HG02610 (cell line): ENCODE measurements at regions not wholly inside any gene's neighbourhood (a gene's known extent, or its start where the extent isn't known, plus 50 kb on each side); places are given as distances from the start of the nearest gene placed in this dataset.

Experiments
- ATAC-seq: cut with Tn5 transposase; IDR thresholded peaks from one replicate; pipeline ENCODE4 v1.9.1; 2021; ENCODE audit warnings: mild to moderate bottlenecking, moderate library complexity; ENCODE audit not compliant: unreplicated experiment

GRCh38 chr1:209380420-209380819 lies 203.1 kb upstream of the CAMK1G start:
- no peak for ATAC-seq

- no peak for ATAC-seq
Measured at GRCh38 chr1:209382231-209383100, 201.0 kb upstream of the CAMK1G start.

GRCh38 chr1:209383422-209383821 lies 200.1 kb upstream of the CAMK1G start:
- ATAC-seq: no peak

DNA sequence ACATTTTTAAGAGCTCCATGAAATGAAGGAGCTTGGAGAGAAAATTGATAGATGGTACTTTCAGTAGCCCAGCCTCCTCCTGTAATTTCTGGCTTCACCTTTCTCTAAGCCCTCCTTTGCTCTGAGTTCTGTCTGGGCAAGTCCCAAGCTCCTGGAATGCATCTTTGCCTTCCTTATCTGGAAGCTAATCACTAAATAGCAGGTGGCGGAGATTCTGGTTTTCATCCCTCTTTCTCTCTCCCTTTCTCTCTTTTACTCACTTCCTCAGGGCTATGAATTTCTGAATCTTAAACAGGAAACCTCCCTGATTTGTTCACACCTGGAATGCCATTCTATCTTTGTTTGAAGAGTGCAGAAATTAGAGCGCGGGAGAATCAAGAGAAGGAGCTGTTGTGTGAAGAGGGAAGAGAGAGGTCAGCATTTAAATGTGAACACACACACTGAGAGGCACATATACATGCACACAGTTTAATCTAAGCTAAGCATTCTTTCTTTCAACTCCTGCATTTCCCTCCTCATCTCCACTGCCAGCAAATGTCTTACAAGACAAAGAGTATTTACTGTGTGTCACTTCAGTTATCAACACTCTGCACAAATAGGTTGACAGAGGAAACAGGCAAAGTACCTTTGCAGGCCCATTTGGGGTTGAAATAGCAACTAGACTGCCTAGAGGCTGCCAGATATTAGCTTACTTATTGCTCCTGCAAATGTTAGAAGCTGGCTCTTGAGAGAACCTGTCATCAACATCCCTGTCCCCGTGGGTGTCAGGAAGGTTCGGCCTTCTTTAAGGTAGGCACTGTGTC lies 199.4 kb upstream of the CAMK1G start:
- ATAC-seq: no peak

DNA sequence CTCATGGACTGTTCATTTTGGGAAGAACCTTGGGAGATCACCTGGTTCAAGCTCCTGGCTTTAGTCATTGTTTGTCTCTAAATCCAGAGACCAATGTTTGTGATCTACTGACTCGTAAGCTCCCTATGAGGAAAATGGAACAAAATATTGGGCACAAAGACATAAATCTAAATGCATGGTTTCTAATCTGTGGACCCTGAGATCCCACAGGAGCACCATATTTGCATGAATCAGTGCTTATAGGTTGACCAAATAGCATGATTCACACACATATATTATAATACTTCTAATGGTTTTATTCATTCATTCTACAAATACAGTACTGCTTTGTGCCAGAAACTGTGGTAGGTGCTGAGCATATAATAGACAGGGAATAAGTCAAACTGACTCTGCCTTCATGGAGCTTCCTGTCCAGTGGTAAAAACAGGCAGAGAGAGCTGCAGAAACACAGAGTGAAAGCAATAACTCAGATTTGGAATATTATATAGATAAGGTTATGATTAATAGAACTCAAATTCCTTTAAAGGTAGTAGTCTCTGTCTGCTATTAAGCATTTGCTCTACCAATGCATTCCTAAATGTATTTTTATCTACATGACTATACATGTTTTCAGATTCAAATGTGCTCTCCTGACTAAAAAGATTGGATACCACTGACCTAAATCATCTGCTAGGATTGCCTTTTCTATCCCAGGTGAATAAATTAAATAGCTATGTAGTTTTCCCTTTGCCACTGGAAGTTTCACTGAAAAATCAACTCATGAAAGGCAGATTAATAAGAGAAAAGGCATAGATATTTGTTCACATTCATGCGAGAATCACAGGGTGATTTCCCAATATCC lies 198.6 kb upstream of the CAMK1G start:
- ATAC-seq: no peak

GRCh38 chr1:209386156-209386555 lies 197.4 kb upstream of the CAMK1G start:
- ATAC-seq: no peak

- no peak for ATAC-seq
Measured at GRCh38 chr1:209387271-209387968, 196.1 kb upstream of the CAMK1G start.

DNA sequence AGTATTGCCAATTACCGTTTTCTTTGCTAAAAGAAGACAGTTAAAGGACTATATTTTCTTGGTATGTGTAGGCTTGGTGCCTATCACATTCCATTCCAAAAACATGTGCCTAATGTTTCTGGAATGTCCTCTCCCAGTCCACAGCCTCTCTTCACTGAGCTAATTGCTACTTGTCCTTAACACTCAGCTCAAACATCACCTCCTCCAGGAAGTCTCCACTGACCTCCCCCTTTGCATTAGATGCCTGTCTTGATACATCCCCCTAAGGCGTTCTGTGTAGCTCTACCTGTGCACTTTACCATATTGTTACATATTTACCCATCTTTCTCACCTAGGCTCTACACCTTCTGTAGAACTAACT lies 195.6 kb upstream of the CAMK1G start:
- no peak for ATAC-seq

GRCh38 chr1:209388358-209388757 lies 195.2 kb upstream of the CAMK1G start:
- no peak for ATAC-seq

DNA sequence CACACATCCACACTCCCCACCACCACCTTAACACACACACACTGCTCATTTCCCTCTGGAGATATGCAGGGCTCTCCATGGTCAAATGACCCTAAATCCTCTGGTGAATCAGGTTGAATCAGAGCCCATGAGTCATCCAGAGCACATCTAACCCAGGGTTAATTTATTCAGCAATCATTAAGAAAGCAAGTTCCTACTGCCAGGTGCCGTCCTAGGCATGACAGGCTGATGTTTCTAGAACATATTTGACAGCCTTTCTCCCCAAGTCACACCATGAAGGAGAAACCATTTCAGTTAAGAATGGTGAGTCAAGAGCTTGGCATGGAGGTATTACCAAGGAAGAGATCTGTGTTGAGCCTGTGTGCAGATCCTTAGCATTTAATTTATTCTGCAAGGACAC lies 194.3 kb upstream of the CAMK1G start:
- ATAC-seq: no peak

- no peak for ATAC-seq
Measured at GRCh38 chr1:209389975-209390374, 193.5 kb upstream of the CAMK1G start.

DNA sequence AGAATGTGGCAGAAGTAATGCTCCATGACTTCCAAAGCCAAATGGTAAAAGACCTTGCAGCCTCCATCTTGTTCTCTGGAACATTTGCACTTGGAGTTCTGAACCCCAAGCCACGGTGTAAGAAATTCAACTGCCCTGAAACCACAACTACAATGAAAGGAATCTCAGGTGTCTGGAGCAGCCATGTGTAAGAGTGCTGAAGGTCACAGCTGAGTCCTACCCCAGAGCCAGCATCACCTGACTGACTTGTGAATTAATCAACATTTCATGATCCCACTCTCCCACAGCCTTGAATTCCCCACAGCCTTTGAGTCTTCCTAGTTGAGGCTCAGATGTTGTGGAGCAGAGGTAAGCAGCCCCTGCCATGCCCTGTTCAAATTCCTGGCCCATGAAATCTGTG lies 192.8 kb upstream of the CAMK1G start:
- no peak for ATAC-seq

DNA sequence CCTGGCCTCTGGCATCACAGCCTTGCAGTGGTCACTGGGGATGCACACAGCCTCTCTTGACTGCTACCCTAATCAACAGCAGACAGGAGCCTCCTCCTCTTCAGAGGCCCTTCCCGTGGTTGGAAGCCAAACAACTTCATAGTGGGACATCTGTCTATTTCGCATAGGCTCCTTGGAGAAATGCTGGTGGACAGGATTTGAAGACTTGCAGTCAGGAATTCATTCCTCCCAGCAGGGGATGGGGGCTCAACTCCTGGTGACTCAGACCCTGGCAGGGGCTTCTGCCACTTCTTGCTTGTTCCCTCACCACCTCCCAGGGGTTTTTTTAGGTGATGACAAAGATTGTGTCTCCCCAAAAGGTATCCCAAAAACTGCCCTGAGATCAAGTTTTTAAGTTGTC lies 191.7 kb upstream of the CAMK1G start:
- no peak for ATAC-seq

DNA sequence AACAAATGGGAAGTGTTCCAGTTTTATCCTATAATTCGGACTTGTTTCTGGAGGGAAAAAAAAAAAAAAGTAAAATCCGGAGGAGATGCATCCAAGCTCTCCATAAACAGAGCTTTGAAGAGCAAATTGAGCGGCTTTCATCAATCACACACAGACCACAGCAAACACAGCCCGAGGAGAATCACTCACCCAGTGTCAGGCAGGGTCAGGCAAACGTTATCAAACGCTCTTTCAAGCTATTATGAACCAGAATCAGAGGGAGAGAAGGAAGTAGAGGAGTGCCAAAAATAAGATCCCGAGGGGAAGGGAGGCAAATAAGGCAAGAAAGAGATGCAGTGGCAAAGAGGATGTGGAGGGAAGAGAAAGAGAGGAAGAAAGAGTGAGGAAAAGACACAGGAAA lies 188.3 kb upstream of the CAMK1G start:
- ATAC-seq: no peak

DNA sequence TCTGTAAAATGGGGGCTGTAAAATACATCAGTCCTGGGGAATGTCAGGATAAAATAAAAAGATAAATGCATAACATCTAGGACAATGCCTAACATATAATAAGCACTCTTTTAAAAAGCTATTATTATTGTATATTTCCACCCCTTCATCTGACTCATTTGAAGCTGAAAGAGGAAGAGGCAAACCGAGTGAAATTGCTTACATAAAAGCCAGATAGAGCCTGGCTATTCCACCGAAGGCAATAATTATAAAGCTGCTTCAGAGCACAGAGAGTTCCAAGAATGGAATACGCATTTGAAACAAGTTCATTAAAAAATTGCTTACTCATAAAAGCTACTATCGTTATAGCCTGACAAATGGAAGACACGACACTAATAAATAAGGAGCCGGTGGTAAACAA lies 186.1 kb upstream of the CAMK1G start:
- no peak for ATAC-seq

DNA sequence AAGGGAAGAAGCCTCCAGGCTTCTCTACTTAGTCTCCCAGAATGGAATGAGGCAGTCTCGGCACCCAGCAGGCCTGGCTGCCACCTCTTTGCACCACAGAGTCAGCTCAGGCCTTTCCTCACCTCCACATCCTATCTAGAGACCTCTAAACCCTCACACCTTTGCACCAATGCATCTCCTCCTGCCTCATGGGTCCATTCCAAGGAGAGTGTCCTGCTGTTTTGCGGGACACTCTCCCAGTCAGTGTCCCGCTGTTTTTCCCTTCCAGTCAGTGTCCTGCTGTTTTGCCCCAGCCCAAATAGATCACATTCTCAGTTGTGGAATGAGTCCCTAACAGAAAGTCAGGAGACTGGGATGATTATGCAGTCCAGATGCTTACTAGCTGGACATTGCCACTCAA lies 185.6 kb upstream of the CAMK1G start:
- ATAC-seq: no peak

GRCh38 chr1:209398313-209398991 lies 185.1 kb upstream of the CAMK1G start:
- ATAC-seq: no peak

GRCh38 chr1:209399800-209400199 lies 183.7 kb upstream of the CAMK1G start:
- ATAC-seq: no peak

DNA sequence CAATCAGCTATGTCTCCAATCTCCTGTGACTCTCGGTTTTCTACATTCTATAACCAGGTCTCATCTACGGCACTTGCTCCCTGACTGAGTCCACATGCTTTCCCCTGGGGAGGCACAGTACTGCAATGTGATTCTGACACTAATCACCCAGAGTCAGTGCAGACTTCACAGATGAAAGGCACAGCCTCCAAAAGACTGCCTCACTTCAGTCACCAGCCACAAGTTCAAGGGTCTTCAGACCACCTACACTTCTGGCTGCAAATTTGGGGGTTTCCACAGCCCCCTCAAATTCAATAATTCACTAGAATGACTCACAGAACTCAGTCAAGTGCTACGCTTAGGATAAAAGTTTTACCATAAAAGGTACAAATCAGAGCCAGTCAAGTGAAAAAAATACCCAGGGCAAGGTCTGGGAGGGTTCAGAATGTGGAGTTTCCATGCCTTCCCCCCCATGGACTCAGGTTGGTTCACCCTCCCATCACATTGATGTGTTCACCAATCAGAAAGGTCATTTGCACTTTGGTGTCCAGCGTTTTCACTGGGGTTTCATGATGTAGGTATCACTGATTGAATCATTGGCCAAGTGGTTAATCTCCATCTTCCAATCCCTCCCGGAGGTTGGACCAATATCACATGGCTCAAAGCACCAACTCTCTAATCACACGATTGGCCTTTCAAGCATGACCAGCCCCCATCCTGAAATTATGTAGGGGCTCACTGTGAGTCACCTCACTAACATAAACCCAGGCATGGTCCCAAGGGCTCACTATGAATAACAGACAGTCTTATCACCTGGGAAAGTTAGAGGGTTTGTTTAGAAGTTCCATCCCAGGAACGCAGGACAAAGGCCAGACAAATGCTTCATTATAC lies 182.9 kb upstream of the CAMK1G start:
- ATAC-seq: no peak
